ENCODE measurements at regions not wholly inside any gene's neighbourhood (a gene's known extent, or its start where the extent isn't known, plus 50 kb on each side); places are given as distances from the start of the nearest gene placed in this dataset.

GRCh38 chr12:116381240-116381743 is 103.8 kb upstream of the MED13L start:
- no peak overlapping the region for H3K27ac ChIP-seq (ENCODE audit: low read depth in 2 of 2, low read length in 2 of 2)
- H3K9me3 ChIP-seq (ENCODE audit: control insufficient read depth in 2 of 2, low read length in 2 of 2), result no peaks in the 10 kb centered on the region
- no peaks in the 10 kb centered on the region for H3K36me3 ChIP-seq (ENCODE audit: control insufficient read depth in 2 of 2, insufficient read depth in 2 of 2, low read length in 2 of 2)
- H3K27me3 ChIP-seq (ENCODE audit: control insufficient read depth in 2 of 2, insufficient read depth in 2 of 2, low read length in 2 of 2), result no peaks in the 10 kb centered on the region
- H3K4me3 ChIP-seq (ENCODE audit: low read length in 2 of 2), result no peak overlapping the region
- no peak overlapping the region for H3K9ac ChIP-seq (ENCODE audit: low read depth in 1 of 2, low read length in 2 of 2)
- peaks cover 0 to 11% of the 10 kb centered on the region in 2 donors for H3K4me1 ChIP-seq (ENCODE audit: control insufficient read depth in 2 of 2, insufficient read depth in 2 of 2, low read length in 2 of 2)

GRCh38 chr12:116381744-116382685 is 104.5 kb upstream of the MED13L start:
- Histone ChIP-seq H3K4me1 (ENCODE audit: control insufficient read depth in 2 of 2, insufficient read depth in 2 of 2, low read length in 2 of 2) (peaks cover 0 to 11% of the 10 kb centered on the region in 2 donors), H3K4me3 (ENCODE audit: low read length in 2 of 2) (no peak overlapping the region), H3K9ac (ENCODE audit: low read depth in 1 of 2, low read length in 2 of 2) (no peak overlapping the region), H3K36me3 (ENCODE audit: control insufficient read depth in 2 of 2, insufficient read depth in 2 of 2, low read length in 2 of 2) (no peaks in the 10 kb centered on the region), H3K27ac (ENCODE audit: low read depth in 2 of 2, low read length in 2 of 2) (no peak overlapping the region), H3K27me3 (ENCODE audit: control insufficient read depth in 2 of 2, insufficient read depth in 2 of 2, low read length in 2 of 2) (no peaks in the 10 kb centered on the region), H3K9me3 (ENCODE audit: control insufficient read depth in 2 of 2, low read length in 2 of 2) (no peaks in the 10 kb centered on the region)

GRCh38 chr12:116382686-116383530 is 105.4 kb upstream of the MED13L start:
- Histone ChIP-seq H3K4me1 (ENCODE audit: control insufficient read depth in 2 of 2, insufficient read depth in 2 of 2, low read length in 2 of 2) (peaks cover 0 to 11% of the 10 kb centered on the region in 2 donors), H3K4me3 (ENCODE audit: low read length in 2 of 2) (no peak overlapping the region), H3K9me3 (ENCODE audit: control insufficient read depth in 2 of 2, low read length in 2 of 2) (no peaks in the 10 kb centered on the region), H3K36me3 (ENCODE audit: control insufficient read depth in 2 of 2, insufficient read depth in 2 of 2, low read length in 2 of 2) (no peaks in the 10 kb centered on the region), H3K27me3 (ENCODE audit: control insufficient read depth in 2 of 2, insufficient read depth in 2 of 2, low read length in 2 of 2) (no peaks in the 10 kb centered on the region), H3K27ac (ENCODE audit: low read depth in 2 of 2, low read length in 2 of 2) (no peak overlapping the region), H3K9ac (ENCODE audit: low read depth in 1 of 2, low read length in 2 of 2) (no peak overlapping the region)

- no peaks in the 10 kb centered on the region for H3K9me3 ChIP-seq (ENCODE audit: control insufficient read depth in 2 of 2, low read length in 2 of 2)
- no peaks in the 10 kb centered on the region for H3K36me3 ChIP-seq (ENCODE audit: control insufficient read depth in 2 of 2, insufficient read depth in 2 of 2, low read length in 2 of 2)
- H3K27ac ChIP-seq (ENCODE audit: low read depth in 2 of 2, low read length in 2 of 2), result no peak overlapping the region
- no peak overlapping the region for H3K4me3 ChIP-seq (ENCODE audit: low read length in 2 of 2)
- no peak overlapping the region for H3K9ac ChIP-seq (ENCODE audit: low read depth in 1 of 2, low read length in 2 of 2)
- peaks cover 0 to 11% of the 10 kb centered on the region in 2 donors for H3K4me1 ChIP-seq (ENCODE audit: control insufficient read depth in 2 of 2, insufficient read depth in 2 of 2, low read length in 2 of 2)
- H3K27me3 ChIP-seq (ENCODE audit: control insufficient read depth in 2 of 2, insufficient read depth in 2 of 2, low read length in 2 of 2), result no peaks in the 10 kb centered on the region
These were observed 106.7 kb upstream of the MED13L start for GRCh38 chr12:116384175-116384574.

- H3K36me3 ChIP-seq (ENCODE audit: control insufficient read depth in 2 of 2, insufficient read depth in 2 of 2, low read length in 2 of 2), result no peaks in the 10 kb centered on the region
- no peak overlapping the region for H3K4me3 ChIP-seq (ENCODE audit: low read length in 2 of 2)
- no peaks in the 10 kb centered on the region for H3K27me3 ChIP-seq (ENCODE audit: control insufficient read depth in 2 of 2, insufficient read depth in 2 of 2, low read length in 2 of 2)
- no peak overlapping the region for H3K27ac ChIP-seq (ENCODE audit: low read depth in 2 of 2, low read length in 2 of 2)
- no peak overlapping the region for H3K9ac ChIP-seq (ENCODE audit: low read depth in 1 of 2, low read length in 2 of 2)
- peaks cover 0 to 11% of the 10 kb centered on the region in 2 donors for H3K4me1 ChIP-seq (ENCODE audit: control insufficient read depth in 2 of 2, insufficient read depth in 2 of 2, low read length in 2 of 2)
- H3K9me3 ChIP-seq (ENCODE audit: control insufficient read depth in 2 of 2, low read length in 2 of 2), result no peaks in the 10 kb centered on the region
These were observed 107.4 kb upstream of the MED13L start for GRCh38 chr12:116384691-116385485.

GRCh38 chr12:116385486-116386217 is 108.2 kb upstream of the MED13L start:
- no peak overlapping the region for H3K27ac ChIP-seq (ENCODE audit: low read depth in 2 of 2, low read length in 2 of 2)
- H3K4me3 ChIP-seq (ENCODE audit: low read length in 2 of 2), result no peak overlapping the region
- H3K9ac ChIP-seq (ENCODE audit: low read depth in 1 of 2, low read length in 2 of 2), result no peak overlapping the region
- no peaks in the 10 kb centered on the region for H3K9me3 ChIP-seq (ENCODE audit: control insufficient read depth in 2 of 2, low read length in 2 of 2)
- H3K36me3 ChIP-seq (ENCODE audit: control insufficient read depth in 2 of 2, insufficient read depth in 2 of 2, low read length in 2 of 2), result no peaks in the 10 kb centered on the region
- peaks cover 0 to 11% of the 10 kb centered on the region in 2 donors for H3K4me1 ChIP-seq (ENCODE audit: control insufficient read depth in 2 of 2, insufficient read depth in 2 of 2, low read length in 2 of 2)
- no peaks in the 10 kb centered on the region for H3K27me3 ChIP-seq (ENCODE audit: control insufficient read depth in 2 of 2, insufficient read depth in 2 of 2, low read length in 2 of 2)

GRCh38 chr12:116389326-116389725 is 111.8 kb upstream of the MED13L start:
- Histone ChIP-seq H3K4me1 (ENCODE audit: control insufficient read depth in 2 of 2, insufficient read depth in 2 of 2, low read length in 2 of 2) (no peaks in the 10 kb centered on the region), H3K4me3 (ENCODE audit: low read length in 2 of 2) (no peak overlapping the region), H3K9ac (ENCODE audit: low read depth in 1 of 2, low read length in 2 of 2) (no peak overlapping the region), H3K27me3 (ENCODE audit: control insufficient read depth in 2 of 2, insufficient read depth in 2 of 2, low read length in 2 of 2) (no peaks in the 10 kb centered on the region), H3K27ac (ENCODE audit: low read depth in 2 of 2, low read length in 2 of 2) (no peak overlapping the region), H3K9me3 (ENCODE audit: control insufficient read depth in 2 of 2, low read length in 2 of 2) (no peaks in the 10 kb centered on the region), H3K36me3 (ENCODE audit: control insufficient read depth in 2 of 2, insufficient read depth in 2 of 2, low read length in 2 of 2) (no peaks in the 10 kb centered on the region)

GRCh38 chr12:116389990-116390389 is 112.5 kb upstream of the MED13L start:
- no peaks in the 10 kb centered on the region for H3K27me3 ChIP-seq (ENCODE audit: control insufficient read depth in 2 of 2, insufficient read depth in 2 of 2, low read length in 2 of 2)

More at GRCh38 chr12:116389990-116390389, 112.5 kb upstream of the MED13L start:
- H3K9me3 ChIP-seq (ENCODE audit: control insufficient read depth in 2 of 2, low read length in 2 of 2), result no peaks in the 10 kb centered on the region
- H3K36me3 ChIP-seq (ENCODE audit: control insufficient read depth in 2 of 2, insufficient read depth in 2 of 2, low read length in 2 of 2), result no peaks in the 10 kb centered on the region
- H3K9ac ChIP-seq (ENCODE audit: low read depth in 1 of 2, low read length in 2 of 2), result no peak overlapping the region
- H3K4me3 ChIP-seq (ENCODE audit: low read length in 2 of 2), result no peak overlapping the region
- H3K27ac ChIP-seq (ENCODE audit: low read depth in 2 of 2, low read length in 2 of 2), result no peak overlapping the region
- no peaks in the 10 kb centered on the region for H3K4me1 ChIP-seq (ENCODE audit: control insufficient read depth in 2 of 2, insufficient read depth in 2 of 2, low read length in 2 of 2)
